GM12892 (cell line): ENCODE measurements at regions not wholly inside any gene's neighbourhood (a gene's known extent, or its start where the extent isn't known, plus 50 kb on each side); places are given as distances from the start of the nearest gene placed in this dataset.

ENCODE experiments used
- POLR2A ChIP-seq: IDR thresholded peaks from 2 replicates; pipeline ENCODE4 v1.6.1; 2011; ENCODE audit warnings: low read depth, low read length, control low read depth
- POLR2AphosphoS5 ChIP-seq: IDR thresholded peaks from 2 replicates; pipeline ENCODE4 v1.6.1; 2011; ENCODE audit warnings: low read depth, low read length, control low read depth

GRCh38 chr4:14716691-14717090 is 285.6 kb upstream of the CPEB2 start:
- TF ChIP-seq POLR2A = no peak
- no peak for TF ChIP-seq POLR2AphosphoS5
